ENCODE measurements at regions not wholly inside any gene's neighbourhood (a gene's known extent, or its start where the extent isn't known, plus 50 kb on each side); places are given as distances from the start of the nearest gene placed in this dataset.

DNA sequence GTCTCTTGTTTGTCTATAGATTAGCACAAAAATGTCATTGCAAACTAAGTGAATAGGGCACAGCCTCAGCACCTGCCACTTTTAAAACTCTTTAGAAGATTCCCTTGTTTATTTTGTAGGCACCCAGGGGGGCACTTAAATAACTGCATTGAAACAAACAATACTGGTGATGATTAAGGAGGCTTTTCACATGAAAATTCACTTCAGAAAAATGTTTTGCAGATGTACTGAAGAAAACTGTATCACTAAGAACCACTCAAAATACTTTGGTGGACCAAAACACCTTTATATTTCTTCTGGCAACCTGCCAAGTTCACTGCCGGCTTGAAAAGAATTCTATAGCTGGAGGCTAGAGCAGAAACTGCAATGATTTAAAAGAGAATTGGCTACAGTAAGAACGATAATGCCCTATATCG lies 281.5 kb downstream of the TOX3 start:
- no peak for TF ChIP-seq SPI1 (IDR thresholded peaks at IDR 0.05; ENCODE audit: borderline replicate concordance, low read depth)
- TF ChIP-seq, protein P1, sequence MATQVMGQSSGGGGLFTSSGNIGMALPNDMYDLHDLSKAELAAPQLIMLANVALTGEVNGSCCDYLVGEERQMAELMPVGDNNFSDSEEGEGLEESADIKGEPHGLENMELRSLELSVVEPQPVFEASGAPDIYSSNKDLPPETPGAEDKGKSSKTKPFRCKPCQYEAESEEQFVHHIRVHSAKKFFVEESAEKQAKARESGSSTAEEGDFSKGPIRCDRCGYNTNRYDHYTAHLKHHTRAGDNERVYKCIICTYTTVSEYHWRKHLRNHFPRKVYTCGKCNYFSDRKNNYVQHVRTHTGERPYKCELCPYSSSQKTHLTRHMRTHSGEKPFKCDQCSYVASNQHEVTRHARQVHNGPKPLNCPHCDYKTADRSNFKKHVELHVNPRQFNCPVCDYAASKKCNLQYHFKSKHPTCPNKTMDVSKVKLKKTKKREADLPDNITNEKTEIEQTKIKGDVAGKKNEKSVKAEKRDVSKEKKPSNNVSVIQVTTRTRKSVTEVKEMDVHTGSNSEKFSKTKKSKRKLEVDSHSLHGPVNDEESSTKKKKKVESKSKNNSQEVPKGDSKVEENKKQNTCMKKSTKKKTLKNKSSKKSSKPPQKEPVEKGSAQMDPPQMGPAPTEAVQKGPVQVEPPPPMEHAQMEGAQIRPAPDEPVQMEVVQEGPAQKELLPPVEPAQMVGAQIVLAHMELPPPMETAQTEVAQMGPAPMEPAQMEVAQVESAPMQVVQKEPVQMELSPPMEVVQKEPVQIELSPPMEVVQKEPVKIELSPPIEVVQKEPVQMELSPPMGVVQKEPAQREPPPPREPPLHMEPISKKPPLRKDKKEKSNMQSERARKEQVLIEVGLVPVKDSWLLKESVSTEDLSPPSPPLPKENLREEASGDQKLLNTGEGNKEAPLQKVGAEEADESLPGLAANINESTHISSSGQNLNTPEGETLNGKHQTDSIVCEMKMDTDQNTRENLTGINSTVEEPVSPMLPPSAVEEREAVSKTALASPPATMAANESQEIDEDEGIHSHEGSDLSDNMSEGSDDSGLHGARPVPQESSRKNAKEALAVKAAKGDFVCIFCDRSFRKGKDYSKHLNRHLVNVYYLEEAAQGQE (IDR thresholded peaks at IDR 0.05; ENCODE audit: insufficient replicate concordance, low read depth): no peak
- Histone ChIP-seq H3K27ac (replicated peaks) (no peak overlapping the region), H3K27me3 (ENCODE audit: insufficient read depth, poor library complexity, severe bottlenecking) (peaks cover 6% of the 10 kb centered on the region), H3K4me3 (replicated peaks; ENCODE audit: insufficient read depth, low read length) (no peak overlapping the region)
- no peak for DNase-seq (ENCODE audit: low read depth in 1 of 2, low spot score in 1 of 2)

DNA sequence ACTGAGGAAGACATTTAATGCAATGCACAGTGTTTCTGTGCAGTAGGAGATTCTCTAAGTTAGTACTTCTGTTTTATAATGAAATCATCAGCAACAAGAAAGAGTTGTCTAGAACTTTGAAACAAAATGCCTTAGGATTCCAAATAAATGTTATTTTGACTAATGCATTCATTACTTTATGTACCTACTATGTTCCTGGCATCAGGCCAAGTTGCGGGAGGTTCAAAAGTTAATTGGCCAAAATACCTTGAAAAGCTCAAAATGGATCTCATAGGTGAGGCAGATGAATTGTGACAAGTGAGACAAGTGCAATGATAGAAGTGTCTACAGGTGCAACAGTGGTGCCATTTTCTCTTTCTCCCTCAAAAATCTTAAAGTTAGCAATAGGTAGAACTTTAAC lies 289.4 kb downstream of the TOX3 start:
- DNase-seq (ENCODE audit: low read depth in 1 of 2, low spot score in 1 of 2): no peak
- no peak overlapping the region for H3K4me3 ChIP-seq (replicated peaks; ENCODE audit: insufficient read depth, low read length)

DNA sequence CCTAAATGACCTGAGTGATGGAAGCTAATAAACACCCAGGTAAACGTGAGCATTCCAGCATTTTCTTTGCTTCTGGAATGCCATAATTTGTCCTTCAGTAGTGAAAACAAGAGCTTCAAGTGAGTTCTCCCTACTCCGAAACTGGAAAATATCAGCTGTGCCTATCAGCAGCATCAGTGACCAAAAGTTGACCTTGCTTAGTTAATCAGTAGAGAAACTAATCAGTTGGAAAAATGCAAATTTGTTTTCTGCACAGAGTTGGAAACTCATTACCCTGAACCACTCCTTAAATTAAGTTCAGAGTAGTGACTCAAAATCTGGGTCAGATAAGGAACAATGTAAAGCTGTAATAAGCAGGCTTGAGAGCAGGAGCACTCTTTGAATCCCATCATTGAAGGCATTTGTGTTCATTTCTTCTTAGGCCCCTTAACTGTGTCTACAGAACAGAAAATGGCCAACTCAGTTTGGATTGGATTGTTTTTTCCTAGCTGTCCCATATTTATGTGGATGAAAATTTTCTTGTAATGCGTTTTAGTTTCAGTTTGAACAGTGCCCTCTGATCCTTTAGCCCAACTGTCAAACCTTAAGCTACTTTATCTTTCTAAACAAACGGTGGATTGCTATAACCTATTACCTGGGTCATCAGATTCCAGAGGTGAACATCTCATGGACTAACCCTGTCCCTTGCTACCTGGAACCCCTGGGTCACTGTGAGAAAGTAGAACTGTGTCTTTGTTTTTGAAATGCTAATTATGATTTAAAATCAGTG lies 290.4 kb downstream of the TOX3 start:
- Histone ChIP-seq H3K27ac (replicated peaks) (no peak overlapping the region), H3K4me3 (replicated peaks; ENCODE audit: insufficient read depth, low read length) (no peak overlapping the region), H3K27me3 (ENCODE audit: insufficient read depth, poor library complexity, severe bottlenecking) (no peaks in the 10 kb centered on the region)
- TF ChIP-seq, protein P2, sequence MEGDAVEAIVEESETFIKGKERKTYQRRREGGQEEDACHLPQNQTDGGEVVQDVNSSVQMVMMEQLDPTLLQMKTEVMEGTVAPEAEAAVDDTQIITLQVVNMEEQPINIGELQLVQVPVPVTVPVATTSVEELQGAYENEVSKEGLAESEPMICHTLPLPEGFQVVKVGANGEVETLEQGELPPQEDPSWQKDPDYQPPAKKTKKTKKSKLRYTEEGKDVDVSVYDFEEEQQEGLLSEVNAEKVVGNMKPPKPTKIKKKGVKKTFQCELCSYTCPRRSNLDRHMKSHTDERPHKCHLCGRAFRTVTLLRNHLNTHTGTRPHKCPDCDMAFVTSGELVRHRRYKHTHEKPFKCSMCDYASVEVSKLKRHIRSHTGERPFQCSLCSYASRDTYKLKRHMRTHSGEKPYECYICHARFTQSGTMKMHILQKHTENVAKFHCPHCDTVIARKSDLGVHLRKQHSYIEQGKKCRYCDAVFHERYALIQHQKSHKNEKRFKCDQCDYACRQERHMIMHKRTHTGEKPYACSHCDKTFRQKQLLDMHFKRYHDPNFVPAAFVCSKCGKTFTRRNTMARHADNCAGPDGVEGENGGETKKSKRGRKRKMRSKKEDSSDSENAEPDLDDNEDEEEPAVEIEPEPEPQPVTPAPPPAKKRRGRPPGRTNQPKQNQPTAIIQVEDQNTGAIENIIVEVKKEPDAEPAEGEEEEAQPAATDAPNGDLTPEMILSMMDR (IDR thresholded peaks at IDR 0.05; ENCODE audit: insufficient read depth, low read length): no peak
- TF ChIP-seq GABPA (IDR thresholded peaks at IDR 0.05; ENCODE audit: low read depth): no peak
- DNase-seq (ENCODE audit: low read depth in 1 of 2, low spot score in 1 of 2): no peak

More for the DNA sequence above, 289.4 kb downstream of the TOX3 start:
- no peaks in the 10 kb centered on the region for H3K27me3 ChIP-seq (ENCODE audit: insufficient read depth, poor library complexity, severe bottlenecking)
- TF ChIP-seq GABPA (IDR thresholded peaks at IDR 0.05; ENCODE audit: low read depth) (no peak), POLR2AphosphoS5 (IDR thresholded peaks at IDR 0.05; ENCODE audit: low read depth) (no peak), SPI1 (IDR thresholded peaks at IDR 0.05; ENCODE audit: borderline replicate concordance, low read depth) (no peak)
- TF ChIP-seq, protein P2 (IDR thresholded peaks at IDR 0.05; ENCODE audit: insufficient read depth, low read length): no peak
- TF ChIP-seq, protein P1 (IDR thresholded peaks at IDR 0.05; ENCODE audit: insufficient replicate concordance, low read depth): no peak
- H3K27ac ChIP-seq (replicated peaks): no peak overlapping the region

DNA sequence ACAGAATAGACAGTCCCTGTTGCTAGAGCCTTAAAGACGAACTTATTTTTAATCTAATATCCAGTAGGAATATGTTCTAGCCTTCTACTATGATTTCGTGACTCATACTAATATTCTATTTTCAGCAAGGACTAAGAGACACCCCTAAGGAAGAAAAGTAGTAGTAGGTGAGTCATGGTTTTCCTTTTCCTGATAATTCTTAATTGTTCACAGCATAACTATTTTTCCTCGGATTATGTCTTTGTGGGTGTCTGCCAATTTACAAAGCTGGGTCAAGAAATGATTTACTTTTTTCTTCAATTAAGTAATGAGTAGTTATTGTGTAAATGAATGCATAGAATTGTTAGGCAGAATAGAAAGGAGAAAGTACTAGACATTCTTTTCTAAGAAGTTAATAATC lies 292.2 kb downstream of the TOX3 start:
- no peak overlapping the region for H3K27ac ChIP-seq (replicated peaks)
- no peaks in the 10 kb centered on the region for H3K27me3 ChIP-seq (ENCODE audit: insufficient read depth, poor library complexity, severe bottlenecking)
- H3K4me3 ChIP-seq (replicated peaks; ENCODE audit: insufficient read depth, low read length): no peak overlapping the region
- DNase-seq (ENCODE audit: low read depth in 1 of 2, low spot score in 1 of 2): no peak
- TF ChIP-seq SPI1 (IDR thresholded peaks at IDR 0.05; ENCODE audit: borderline replicate concordance, low read depth) (no peak), GABPA (IDR thresholded peaks at IDR 0.05; ENCODE audit: low read depth) (no peak), POLR2AphosphoS5 (IDR thresholded peaks at IDR 0.05; ENCODE audit: low read depth) (no peak)
- TF ChIP-seq, protein P1 (IDR thresholded peaks at IDR 0.05; ENCODE audit: insufficient replicate concordance, low read depth): no peak
- TF ChIP-seq, protein P2 (IDR thresholded peaks at IDR 0.05; ENCODE audit: insufficient read depth, low read length): no peak

Measured in HL-60 (cell line).